Neural cell (in vitro differentiated cells): ENCODE measurements at regions not wholly inside any gene's neighbourhood (a gene's known extent, or its start where the extent isn't known, plus 50 kb on each side); places are given as distances from the start of the nearest gene placed in this dataset.

Experiments used
- CTCF ChIP-seq: fragments of 450-650 bp; IDR thresholded peaks from 2 replicates; pipeline ENCODE4 v1.5.1; 2014; ENCODE audit warnings: antibody characterized with exemption, mild to moderate bottlenecking, moderate library complexity; ENCODE audit not compliant: poor library complexity, severe bottlenecking
- EP300 ChIP-seq: fragments of 450-650 bp; conservative IDR thresholded peaks from 2 replicates; pipeline ENCODE4 v1.6.1; 2014; ENCODE audit warnings: antibody characterized with exemption, mild to moderate bottlenecking, moderate library complexity; ENCODE audit not compliant: poor library complexity, severe bottlenecking

GRCh38 chr2:193847991-193848390, 1653.3 kb upstream of the TMEFF2 start:
- TF ChIP-seq CTCF = no peak
- TF ChIP-seq EP300 = no peak
